ENCODE measurements at regions not wholly inside any gene's neighbourhood (a gene's known extent, or its start where the extent isn't known, plus 50 kb on each side); places are given as distances from the start of the nearest gene placed in this dataset.

DNA sequence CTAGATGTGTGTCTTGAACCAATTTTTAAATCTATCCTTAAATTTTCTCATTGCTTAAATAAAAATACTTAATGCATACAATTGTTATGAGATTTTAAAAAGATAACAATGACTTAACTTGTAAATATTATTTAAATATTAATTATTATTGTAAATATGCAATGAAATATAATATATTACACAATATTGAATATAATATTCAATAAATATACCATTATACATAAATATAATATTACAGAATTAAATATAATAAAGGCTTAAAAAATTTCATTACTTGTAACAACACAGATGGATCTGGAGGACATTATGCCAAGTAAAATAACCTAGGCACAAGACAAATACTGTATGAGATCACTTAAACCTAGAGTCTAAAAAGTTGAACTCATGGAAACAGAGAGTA, 1532.3 kb downstream of the PCDH9 start:
- TF ChIP-seq POLR2A (IDR thresholded peaks at IDR 0.05; ENCODE audit: low read depth, low read length) (no peak), FOS (IDR thresholded peaks at IDR 0.05; ENCODE audit: borderline replicate concordance, insufficient read depth, low read length) (no peak), JUN (IDR thresholded peaks at IDR 0.05; ENCODE audit: borderline replicate concordance, insufficient read depth, insufficient read length, low read depth) (no peak), EZH2 (IDR thresholded peaks at IDR 0.05; ENCODE audit: borderline replicate concordance, low read depth, low read length, severe bottlenecking) (no peak), POLR2AphosphoS5 (IDR thresholded peaks at IDR 0.05; ENCODE audit: insufficient read depth, low read depth, low read length) (no peak)
- TF ChIP-seq, protein P1, sequence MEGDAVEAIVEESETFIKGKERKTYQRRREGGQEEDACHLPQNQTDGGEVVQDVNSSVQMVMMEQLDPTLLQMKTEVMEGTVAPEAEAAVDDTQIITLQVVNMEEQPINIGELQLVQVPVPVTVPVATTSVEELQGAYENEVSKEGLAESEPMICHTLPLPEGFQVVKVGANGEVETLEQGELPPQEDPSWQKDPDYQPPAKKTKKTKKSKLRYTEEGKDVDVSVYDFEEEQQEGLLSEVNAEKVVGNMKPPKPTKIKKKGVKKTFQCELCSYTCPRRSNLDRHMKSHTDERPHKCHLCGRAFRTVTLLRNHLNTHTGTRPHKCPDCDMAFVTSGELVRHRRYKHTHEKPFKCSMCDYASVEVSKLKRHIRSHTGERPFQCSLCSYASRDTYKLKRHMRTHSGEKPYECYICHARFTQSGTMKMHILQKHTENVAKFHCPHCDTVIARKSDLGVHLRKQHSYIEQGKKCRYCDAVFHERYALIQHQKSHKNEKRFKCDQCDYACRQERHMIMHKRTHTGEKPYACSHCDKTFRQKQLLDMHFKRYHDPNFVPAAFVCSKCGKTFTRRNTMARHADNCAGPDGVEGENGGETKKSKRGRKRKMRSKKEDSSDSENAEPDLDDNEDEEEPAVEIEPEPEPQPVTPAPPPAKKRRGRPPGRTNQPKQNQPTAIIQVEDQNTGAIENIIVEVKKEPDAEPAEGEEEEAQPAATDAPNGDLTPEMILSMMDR (IDR thresholded peaks at IDR 0.05; ENCODE audit: extremely low read depth in 1 of 2, insufficient read depth in 1 of 2, low read depth in 1 of 2, low read length in 2 of 2) = no peak

Data from endothelial cell of umbilical vein (primary cell).